Adrenal gland (tissue), 5 donors: ENCODE measurements at regions not wholly inside any gene's neighbourhood (a gene's known extent, or its start where the extent isn't known, plus 50 kb on each side); places are given as distances from the start of the nearest gene placed in this dataset.

ENCODE experiments used
- POLR2A ChIP-seq, 2 donors: fragments of 450-650 bp; IDR thresholded peaks; one replicate each; pipeline ENCODE4 v1.6.1; 2017; ENCODE audit warnings: antibody characterized with exemption in 2 of 2, mild to moderate bottlenecking in 2 of 2, moderate library complexity in 1 of 2
- TF ChIP-seq, protein P1 (sequence below), 6 experiments: fragments of 450-650 bp in 4 of 6; fragments of 200-600 bp in 2 of 6; sonication (generic) in 1 of 6; IDR thresholded peaks; 1 replicate in 5 of 6; 2 replicates in 1 of 6; pipeline versions ENCODE4 v1.5.1 to v1.8.0; 2016 to 2021; ENCODE audit warnings: antibody characterized with exemption in 6 of 6, mild to moderate bottlenecking in 2 of 6, moderate library complexity in 1 of 6
- donor health status: DM: no; HTN: no; CAD: no.

DNA sequence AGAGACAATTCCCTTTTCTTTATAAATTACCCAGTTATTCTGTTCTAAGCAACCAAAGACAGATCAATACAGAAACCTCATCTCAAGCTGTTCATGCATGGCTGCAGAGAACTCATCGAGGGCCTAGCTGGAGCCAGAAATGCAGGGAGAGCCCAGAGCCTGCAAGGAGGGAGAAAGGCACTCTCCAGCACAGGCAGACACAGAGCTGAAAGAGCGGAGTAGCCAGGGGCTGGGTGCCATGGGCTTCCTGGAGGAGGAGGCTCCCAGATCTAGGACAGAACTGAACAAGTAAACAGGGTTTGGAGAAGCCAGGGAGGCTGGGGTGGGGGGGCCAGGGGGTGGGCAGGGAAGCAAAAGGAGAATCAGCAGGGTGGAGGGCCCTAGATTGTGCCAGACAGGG, 144.2 kb upstream of the ZNF507 start:
- no peak for TF ChIP-seq POLR2A (IDR thresholded peaks at IDR 0.05)
- TF ChIP-seq, protein P1, sequence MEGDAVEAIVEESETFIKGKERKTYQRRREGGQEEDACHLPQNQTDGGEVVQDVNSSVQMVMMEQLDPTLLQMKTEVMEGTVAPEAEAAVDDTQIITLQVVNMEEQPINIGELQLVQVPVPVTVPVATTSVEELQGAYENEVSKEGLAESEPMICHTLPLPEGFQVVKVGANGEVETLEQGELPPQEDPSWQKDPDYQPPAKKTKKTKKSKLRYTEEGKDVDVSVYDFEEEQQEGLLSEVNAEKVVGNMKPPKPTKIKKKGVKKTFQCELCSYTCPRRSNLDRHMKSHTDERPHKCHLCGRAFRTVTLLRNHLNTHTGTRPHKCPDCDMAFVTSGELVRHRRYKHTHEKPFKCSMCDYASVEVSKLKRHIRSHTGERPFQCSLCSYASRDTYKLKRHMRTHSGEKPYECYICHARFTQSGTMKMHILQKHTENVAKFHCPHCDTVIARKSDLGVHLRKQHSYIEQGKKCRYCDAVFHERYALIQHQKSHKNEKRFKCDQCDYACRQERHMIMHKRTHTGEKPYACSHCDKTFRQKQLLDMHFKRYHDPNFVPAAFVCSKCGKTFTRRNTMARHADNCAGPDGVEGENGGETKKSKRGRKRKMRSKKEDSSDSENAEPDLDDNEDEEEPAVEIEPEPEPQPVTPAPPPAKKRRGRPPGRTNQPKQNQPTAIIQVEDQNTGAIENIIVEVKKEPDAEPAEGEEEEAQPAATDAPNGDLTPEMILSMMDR (IDR thresholded peaks at IDR 0.05) = no peak
